ENCODE measurements at regions not wholly inside any gene's neighbourhood (a gene's known extent, or its start where the extent isn't known, plus 50 kb on each side); places are given as distances from the start of the nearest gene placed in this dataset.

DNA sequence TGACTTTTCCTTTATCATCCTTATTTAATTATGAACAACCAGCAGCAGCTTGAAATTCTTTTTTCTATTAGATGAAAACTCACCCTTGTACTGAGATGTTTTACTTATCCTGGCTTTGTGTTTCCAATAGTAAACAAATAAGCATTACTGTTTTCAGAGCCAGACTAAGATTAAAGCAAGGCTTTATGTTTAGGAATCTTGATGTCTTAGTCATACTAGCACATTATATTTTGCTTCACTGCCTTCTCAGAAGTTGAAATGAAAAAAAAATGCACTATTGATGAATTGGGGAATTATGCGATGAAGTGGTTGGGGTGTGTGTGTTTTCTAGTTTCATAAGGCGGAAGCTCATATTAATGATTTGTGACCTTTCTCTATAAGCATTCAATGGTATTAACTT, 301.2 kb upstream of the E2F7 start:
- DNase-seq (ENCODE audit: low spot score), result no peak
- no peak for ATAC-seq (ENCODE audit: insufficient number of reproducible peaks, low FRiP score, low read depth)
- TF ChIP-seq, protein P1, sequence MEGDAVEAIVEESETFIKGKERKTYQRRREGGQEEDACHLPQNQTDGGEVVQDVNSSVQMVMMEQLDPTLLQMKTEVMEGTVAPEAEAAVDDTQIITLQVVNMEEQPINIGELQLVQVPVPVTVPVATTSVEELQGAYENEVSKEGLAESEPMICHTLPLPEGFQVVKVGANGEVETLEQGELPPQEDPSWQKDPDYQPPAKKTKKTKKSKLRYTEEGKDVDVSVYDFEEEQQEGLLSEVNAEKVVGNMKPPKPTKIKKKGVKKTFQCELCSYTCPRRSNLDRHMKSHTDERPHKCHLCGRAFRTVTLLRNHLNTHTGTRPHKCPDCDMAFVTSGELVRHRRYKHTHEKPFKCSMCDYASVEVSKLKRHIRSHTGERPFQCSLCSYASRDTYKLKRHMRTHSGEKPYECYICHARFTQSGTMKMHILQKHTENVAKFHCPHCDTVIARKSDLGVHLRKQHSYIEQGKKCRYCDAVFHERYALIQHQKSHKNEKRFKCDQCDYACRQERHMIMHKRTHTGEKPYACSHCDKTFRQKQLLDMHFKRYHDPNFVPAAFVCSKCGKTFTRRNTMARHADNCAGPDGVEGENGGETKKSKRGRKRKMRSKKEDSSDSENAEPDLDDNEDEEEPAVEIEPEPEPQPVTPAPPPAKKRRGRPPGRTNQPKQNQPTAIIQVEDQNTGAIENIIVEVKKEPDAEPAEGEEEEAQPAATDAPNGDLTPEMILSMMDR (IDR thresholded peaks at IDR 0.05), result no peak
- no peaks in the 10 kb centered on the region for H3K27me3 ChIP-seq (replicated peaks; ENCODE audit: insufficient read depth)
- H3K27ac ChIP-seq, result no peak overlapping the region
- no peak overlapping the region for H3K4me3 ChIP-seq
- H3K4me1 ChIP-seq (ENCODE audit: control insufficient read depth in 1 of 2, low read depth in 2 of 2), result no peaks in the 10 kb centered on the region
- H3K9me3 ChIP-seq, result no peaks in the 10 kb centered on the region
- H3K36me3 ChIP-seq, result no peaks in the 10 kb centered on the region

DNA sequence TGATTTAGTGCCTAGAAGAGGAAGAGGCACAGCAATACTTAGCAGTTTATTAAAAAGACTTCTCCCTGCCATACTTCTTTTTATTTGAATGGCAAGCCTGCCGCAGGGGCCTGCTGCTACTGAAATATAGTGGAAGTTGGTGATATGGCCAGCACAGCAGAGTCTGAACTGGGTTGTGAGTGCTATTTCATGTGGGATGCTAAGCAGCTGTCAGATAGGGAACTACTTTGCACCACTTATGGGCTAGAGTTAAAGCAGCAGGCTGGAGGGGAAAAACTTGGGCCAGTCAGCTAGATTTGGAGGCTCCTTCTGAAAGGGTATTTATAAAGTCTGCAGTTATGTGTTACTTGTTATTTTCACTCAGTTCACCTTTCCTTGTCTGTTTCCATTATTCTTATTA, 299.0 kb upstream of the E2F7 start:
- DNase-seq (ENCODE audit: low spot score) (no peak), ATAC-seq (ENCODE audit: insufficient number of reproducible peaks, low FRiP score, low read depth) (no peak)
- Histone ChIP-seq H3K27ac (no peak overlapping the region), H3K9me3 (no peaks in the 10 kb centered on the region), H3K4me1 (ENCODE audit: control insufficient read depth in 1 of 2, low read depth in 2 of 2) (no peaks in the 10 kb centered on the region), H3K27me3 (replicated peaks; ENCODE audit: insufficient read depth) (no peaks in the 10 kb centered on the region), H3K4me3 (no peak overlapping the region), H3K36me3 (no peaks in the 10 kb centered on the region)
- TF ChIP-seq, protein P1 (IDR thresholded peaks at IDR 0.05), result no peak

DNA sequence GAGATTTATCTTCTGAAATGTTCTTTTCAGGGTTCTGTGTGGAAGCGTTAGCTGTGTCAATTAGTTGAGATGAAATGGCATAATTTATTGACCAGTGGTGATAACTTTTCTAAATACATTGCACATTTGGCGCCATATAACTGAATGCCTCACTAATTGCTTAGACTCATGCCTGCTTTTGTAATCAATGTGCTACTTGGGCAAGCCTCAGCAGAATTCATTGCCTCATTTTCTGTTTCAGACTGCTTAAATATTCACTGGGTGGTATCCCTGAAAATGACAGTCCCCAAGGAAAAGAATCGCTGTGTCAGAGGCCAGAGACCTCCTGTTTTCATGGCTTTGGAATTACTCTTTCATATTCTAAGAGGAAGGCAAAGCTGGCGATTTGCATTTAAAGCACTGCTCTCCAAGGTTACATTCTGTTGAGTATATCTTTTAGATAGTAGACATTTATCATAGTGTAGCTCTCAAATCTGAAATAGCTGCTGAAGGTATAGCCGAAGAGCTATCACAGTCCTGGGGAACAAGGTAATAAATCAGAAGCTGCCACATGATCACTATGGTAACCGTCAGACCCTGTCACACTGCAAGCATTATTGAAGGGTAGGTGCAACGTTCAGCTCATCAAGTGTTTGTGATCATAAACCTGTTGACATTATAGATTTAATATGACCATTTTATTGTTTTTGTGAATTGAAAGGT, 297.3 kb upstream of the E2F7 start:
- H3K4me1 ChIP-seq (ENCODE audit: control insufficient read depth in 1 of 2, low read depth in 2 of 2), result no peaks in the 10 kb centered on the region
- H3K36me3 ChIP-seq, result no peaks in the 10 kb centered on the region
- no peaks in the 10 kb centered on the region for H3K27me3 ChIP-seq (replicated peaks; ENCODE audit: insufficient read depth)
- DNase-seq (ENCODE audit: low spot score), result no peak
- ATAC-seq (ENCODE audit: insufficient number of reproducible peaks, low FRiP score, low read depth), result no peak
- no peak overlapping the region for H3K27ac ChIP-seq
- TF ChIP-seq, protein P1 (IDR thresholded peaks at IDR 0.05), result no peak
- no peak overlapping the region for H3K4me3 ChIP-seq
- no peaks in the 10 kb centered on the region for H3K9me3 ChIP-seq

DNA sequence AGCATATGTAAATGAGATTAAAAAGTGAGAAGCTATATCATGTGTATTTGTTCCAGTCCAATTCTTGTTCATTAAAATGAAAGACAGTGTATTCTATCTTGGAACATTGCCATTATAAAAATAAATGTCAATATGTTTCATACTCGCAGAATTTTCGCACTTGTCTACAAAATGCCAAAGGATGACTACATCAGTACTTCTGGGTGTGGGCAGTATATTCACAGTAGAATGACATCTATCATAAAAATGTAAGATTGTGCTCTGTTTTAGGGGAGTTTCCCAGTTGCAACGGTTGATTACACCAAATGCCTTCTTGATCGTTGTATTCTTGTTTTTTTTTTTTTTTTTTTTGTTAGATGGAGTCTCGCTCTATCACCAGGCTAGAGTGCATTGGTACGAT, 292.3 kb upstream of the E2F7 start:
- Histone ChIP-seq H3K4me3 (no peak overlapping the region), H3K27ac (no peak overlapping the region), H3K36me3 (no peaks in the 10 kb centered on the region), H3K27me3 (replicated peaks; ENCODE audit: insufficient read depth) (no peaks in the 10 kb centered on the region), H3K4me1 (ENCODE audit: control insufficient read depth in 1 of 2, low read depth in 2 of 2) (no peaks in the 10 kb centered on the region), H3K9me3 (no peaks in the 10 kb centered on the region)
- TF ChIP-seq, protein P1 (IDR thresholded peaks at IDR 0.05), result no peak
- no peak for DNase-seq (ENCODE audit: low spot score)
- no peak for ATAC-seq (ENCODE audit: insufficient number of reproducible peaks, low FRiP score, low read depth)

DNA sequence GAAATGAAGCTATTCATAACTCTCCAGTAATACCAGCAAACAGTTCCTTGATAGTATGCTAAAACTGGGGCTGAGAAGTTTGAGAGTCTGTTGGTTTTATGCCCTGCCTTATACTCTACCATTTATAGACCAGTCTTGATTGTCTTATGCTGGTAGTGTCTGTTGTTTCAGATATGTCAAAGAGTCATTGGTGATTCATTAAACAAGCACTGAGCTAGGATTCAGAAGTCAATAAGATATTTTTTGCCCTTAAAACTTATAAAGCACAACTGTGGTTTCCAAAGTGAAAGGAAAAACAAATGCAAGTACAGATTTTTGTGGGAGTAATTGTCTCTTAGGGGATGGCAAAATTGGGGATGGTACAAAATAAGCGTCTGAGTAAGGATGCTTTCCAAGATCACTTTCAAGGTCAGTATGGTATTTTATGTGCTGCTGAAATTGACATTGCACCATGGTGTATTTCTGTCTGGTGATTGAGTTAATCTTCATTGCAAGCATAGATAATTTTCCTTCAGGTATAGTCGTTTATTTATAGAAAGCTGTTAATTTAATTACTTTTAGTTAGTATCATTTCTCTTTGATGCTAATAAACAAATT, 289.5 kb upstream of the E2F7 start:
- ATAC-seq (ENCODE audit: insufficient number of reproducible peaks, low FRiP score, low read depth) (no peak), DNase-seq (ENCODE audit: low spot score) (no peak)
- no peak overlapping the region for H3K27ac ChIP-seq
- no peaks in the 10 kb centered on the region for H3K4me1 ChIP-seq (ENCODE audit: control insufficient read depth in 1 of 2, low read depth in 2 of 2)
- no peak overlapping the region for H3K4me3 ChIP-seq
- no peaks in the 10 kb centered on the region for H3K27me3 ChIP-seq (replicated peaks; ENCODE audit: insufficient read depth)
- H3K9me3 ChIP-seq, result no peaks in the 10 kb centered on the region
- TF ChIP-seq, protein P1 (IDR thresholded peaks at IDR 0.05), result no peak
- no peaks in the 10 kb centered on the region for H3K36me3 ChIP-seq
